SK-N-SH (cell line): ENCODE measurements at regions not wholly inside any gene's neighbourhood (a gene's known extent, or its start where the extent isn't known, plus 50 kb on each side); places are given as distances from the start of the nearest gene placed in this dataset.

Experiments used
- CTCF ChIA-PET: fragments of 300-600, 350-600 bp; formaldehyde crosslinking; extraction: SDS; loops from one replicate; lab custom pipeline; 2021; lab: Yijun Ruan, JAX
- POLR2A ChIA-PET: fragments of 350-600 bp; sonication (Branson Sonifier 250); formaldehyde crosslinking; extraction: SDS; loops from one replicate; lab custom pipeline; 2020; ENCODE audit warnings: antibody characterized with exemption, inconsistent platforms; lab: Yijun Ruan, JAX
- DNase-seq: peaks from one replicate; pipeline ENCODE4 v3.0.0; 2012
- H2AFZ ChIP-seq: fragments of 200-600 bp; sonication (generic); 2 replicates; pipeline ENCODE4 v1.8.1; 2016; ENCODE audit warnings: antibody characterized with exemption, mild to moderate bottlenecking, low read depth
- H3F3A ChIP-seq: fragments of 200-600 bp; sonication (generic); replicated peaks from 2 replicates; pipeline ENCODE3; 2016; ENCODE audit warnings: antibody characterized with exemption, mild to moderate bottlenecking; ENCODE audit not compliant: insufficient read depth
- H3K27ac ChIP-seq, 2 experiments: fragments of 200-500 bp in 1 of 2; fragments of 200-600 bp in 1 of 2; sonication (Bioruptor generic) in 1 of 2; sonication (generic), shearing (Covaris generic) in 1 of 2; 2 replicates each; pipeline versions ENCODE4 v1.5.1 to v1.6.1; 2014 to 2016; ENCODE audit warnings: low read depth in 2 of 2, inconsistent platforms in 1 of 2, low read length in 1 of 2, mild to moderate bottlenecking in 1 of 2, mixed read lengths in 1 of 2
- H3K27me3 ChIP-seq: fragments of 200-600 bp; sonication (generic), shearing (Covaris generic); 2 replicates; pipeline ENCODE4 v1.6.1; 2016; ENCODE audit warnings: mixed run types; ENCODE audit not compliant: insufficient read depth
- H3K36me3 ChIP-seq, 2 experiments: fragments of 200-500 bp in 1 of 2; fragments of 200-600 bp in 1 of 2; sonication (Bioruptor generic) in 1 of 2; sonication (generic) in 1 of 2; replicated peaks in 1 of 2; 2 replicates each; pipeline versions ENCODE3 to v1.5.1; 2014 to 2016; ENCODE audit warnings: low read length in 1 of 2, mild to moderate bottlenecking in 1 of 2; ENCODE audit not compliant: insufficient read depth in 2 of 2, control insufficient read depth in 1 of 2
- H3K4me1 ChIP-seq, 2 experiments: fragments of 200-500 bp in 1 of 2; fragments of 200-600 bp in 1 of 2; sonication (Bioruptor generic) in 1 of 2; sonication (generic), shearing (Covaris generic) in 1 of 2; 2 replicates each; pipeline versions ENCODE4 v1.5.1 to v1.6.1; 2014 to 2016; ENCODE audit warnings: low read depth in 1 of 2, low read length in 1 of 2, mixed run types in 1 of 2; ENCODE audit not compliant: insufficient read depth in 2 of 2, control insufficient read depth in 1 of 2
- H3K4me2 ChIP-seq: fragments of 200-600 bp; sonication (generic), shearing (Covaris generic); 2 replicates; pipeline ENCODE4 v1.6.1; 2017; ENCODE audit warnings: mixed run types
- H3K4me3 ChIP-seq, 2 experiments: fragments of 200-500 bp in 1 of 2; fragments of 200-600 bp in 1 of 2; sonication (Bioruptor generic) in 1 of 2; sonication (generic), shearing (Covaris generic) in 1 of 2; 2 replicates each; pipeline versions ENCODE4 v1.5.1 to v1.8.1; 2014 to 2016; ENCODE audit warnings: low read depth in 2 of 2, inconsistent platforms in 1 of 2, low read length in 1 of 2, mild to moderate bottlenecking in 1 of 2, mixed read lengths in 1 of 2, moderate library complexity in 1 of 2
- H3K79me2 ChIP-seq: fragments of 200-600 bp; sonication (generic); 2 replicates; pipeline ENCODE4 v1.8.1; 2017; ENCODE audit warnings: mild to moderate bottlenecking; ENCODE audit not compliant: insufficient read depth
- H3K9ac ChIP-seq: fragments of 200-600 bp; sonication (generic); 2 replicates; pipeline ENCODE4 v1.6.1; 2017; ENCODE audit warnings: mixed run types
- H3K9me2 ChIP-seq: fragments of 200-600 bp; sonication (generic); 2 replicates; pipeline ENCODE4 v1.6.1; 2017; ENCODE audit warnings: mixed run types
- H3K9me3 ChIP-seq: fragments of 200-600 bp; sonication (generic); 2 replicates; pipeline ENCODE4 v1.6.1; 2017; ENCODE audit warnings: mixed run types, mild to moderate bottlenecking, moderate library complexity
- H4K20me1 ChIP-seq: fragments of 200-600 bp; sonication (generic); 2 replicates; pipeline ENCODE4 v1.6.1; 2017; ENCODE audit warnings: mild to moderate bottlenecking, mixed run types; ENCODE audit not compliant: insufficient read depth
- CTCF ChIP-seq: fragments of 200-600 bp; sonication (generic); IDR thresholded peaks from 2 replicates; pipeline ENCODE4 v1.6.1; 2017; ENCODE audit warnings: antibody characterized with exemption, mild to moderate bottlenecking, moderate library complexity
- ELF1 ChIP-seq: IDR thresholded peaks from 2 replicates; pipeline ENCODE4 v1.4.0; 2012
- EP300 ChIP-seq, 2 experiments: IDR thresholded peaks; 2 replicates each; pipeline versions ENCODE4 v1.4.0 to v1.6.1; 2012; ENCODE audit warnings: borderline replicate concordance in 1 of 2, low read depth in 1 of 2, low read length in 1 of 2
- EZH2phosphoT487 ChIP-seq: fragments of 200-600 bp; sonication (generic); IDR thresholded peaks from 2 replicates; pipeline ENCODE4 v1.6.1; 2017; ENCODE audit warnings: low read depth, mixed run types, mild to moderate bottlenecking, antibody characterized with exemption, moderate library complexity, borderline replicate concordance
- FOSL2 ChIP-seq: IDR thresholded peaks from 2 replicates; pipeline ENCODE4 v1.4.0; 2012; ENCODE audit warnings: low read depth, mild to moderate bottlenecking, moderate library complexity, borderline replicate concordance
- FOXM1 ChIP-seq: IDR thresholded peaks from 2 replicates; pipeline ENCODE4 v1.4.0; 2012; ENCODE audit warnings: low read depth, mild to moderate bottlenecking
- IRF3 ChIP-seq: fragments of 150-350 bp; IDR thresholded peaks from 2 replicates; pipeline ENCODE4 v1.6.1; 2016; ENCODE audit warnings: mild to moderate bottlenecking, low read depth, low read length
- MXI1 ChIP-seq: IDR thresholded peaks from 2 replicates; pipeline ENCODE4 v1.6.1; 2012; ENCODE audit warnings: mild to moderate bottlenecking, low read depth, low read length, improper control_type of control experiment
- NRF1 ChIP-seq: IDR thresholded peaks from 2 replicates; pipeline ENCODE4 v1.6.1; 2012; ENCODE audit warnings: low read depth, mild to moderate bottlenecking, low read length
- POLR2AphosphoS5 ChIP-seq: IDR thresholded peaks from 2 replicates; pipeline ENCODE4 v1.6.1; 2012; ENCODE audit warnings: low read depth, low read length
- REST ChIP-seq: IDR thresholded peaks from 2 replicates; pipeline ENCODE4 v1.6.1; 2012; ENCODE audit warnings: mild to moderate bottlenecking, low read depth, low read length, moderate library complexity
- RFX5 ChIP-seq: IDR thresholded peaks from 2 replicates; pipeline ENCODE4 v1.6.1; 2012; ENCODE audit warnings: mild to moderate bottlenecking, improper control_type of control experiment, low read length
- RXRA ChIP-seq: IDR thresholded peaks from 2 replicates; pipeline ENCODE4 v1.4.0; 2012; ENCODE audit warnings: low read depth, mild to moderate bottlenecking, borderline replicate concordance
- SMC3 ChIP-seq: IDR thresholded peaks from 2 replicates; pipeline ENCODE4 v1.6.1; 2012; ENCODE audit warnings: low read depth, low read length, improper control_type of control experiment
- TAF1 ChIP-seq: IDR thresholded peaks from 2 replicates; pipeline ENCODE4 v1.6.1; 2012; ENCODE audit warnings: low read depth, mild to moderate bottlenecking, low read length, moderate library complexity, borderline replicate concordance
- TCF12 ChIP-seq: IDR thresholded peaks from 2 replicates; pipeline ENCODE4 v1.4.0; 2012
- YY1 ChIP-seq: IDR thresholded peaks from 2 replicates; pipeline ENCODE4 v1.4.0; 2012; ENCODE audit warnings: low read depth, mild to moderate bottlenecking
- ZBTB33 ChIP-seq: IDR thresholded peaks from 2 replicates; pipeline ENCODE4 v1.4.0; 2012; ENCODE audit warnings: low read depth, borderline replicate concordance
- WGBS: methylation state at CpG from one replicate; pipeline ENCODE4 v1.1.6; 2017; ENCODE audit warnings: low lambda C conversion rate; 5-methylcytosine and 5-hydroxymethylcytosine counted together
- TF ChIP-seq, protein P1 (sequence below): fragments of 150-350 bp; IDR thresholded peaks from 2 replicates; pipeline ENCODE4 v1.6.1; 2017; ENCODE audit warnings: antibody characterized with exemption, low read length, low read depth, borderline replicate concordance

DNA sequence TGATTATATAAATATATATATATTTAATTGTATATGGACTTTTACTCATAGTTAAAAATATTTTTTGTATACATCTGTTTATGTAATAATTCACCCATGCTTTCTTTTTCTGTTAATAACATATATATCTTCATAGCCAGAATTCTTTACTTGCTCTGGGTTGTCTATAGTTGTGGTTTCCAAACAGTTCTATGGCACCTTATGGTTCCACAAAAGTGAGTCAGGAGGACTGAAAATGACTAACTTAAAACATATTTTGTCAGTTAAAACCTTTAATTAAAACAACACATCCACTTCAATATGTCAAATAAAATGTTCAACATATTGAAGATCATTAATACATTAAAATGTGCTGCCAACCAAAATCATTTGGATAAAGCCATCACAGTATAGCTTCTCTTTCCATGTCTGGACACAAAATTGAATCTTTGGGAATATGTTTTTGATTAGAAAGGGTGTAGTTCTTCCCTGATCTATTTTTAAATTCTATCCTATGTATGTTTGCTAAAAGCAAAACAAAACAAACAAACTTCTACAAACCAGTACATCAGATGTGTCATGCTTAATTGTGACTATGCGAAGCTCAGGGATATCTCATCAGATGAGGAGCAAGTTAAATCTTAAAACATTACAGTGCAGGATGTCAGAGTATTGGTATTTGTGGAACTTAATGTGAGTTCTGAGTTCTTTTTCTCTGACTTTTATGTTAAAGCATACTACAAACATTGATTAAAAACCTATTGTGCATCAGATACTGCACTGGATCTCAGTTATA is 1488.4 kb upstream of the TENM4 start:
- POLR2A ChIA-PET: no interaction called here
- no peak overlapping the region for H3K4me3 ChIP-seq
- H3K79me2 ChIP-seq: no peaks in the 10 kb centered on the region
- CTCF ChIA-PET: interaction anchor here (1.1 kb wide), 1 partner anchor 9 kb away, joined by 4 read pairs; no protein-coding TSS in a partner anchor
- H3K27me3 ChIP-seq: no peaks in the 10 kb centered on the region
- H2AFZ ChIP-seq: no peak overlapping the region
- H4K20me1 ChIP-seq: no peaks in the 10 kb centered on the region
- no peak for TF ChIP-seq RFX5
- no peak for TF ChIP-seq NRF1
- TF ChIP-seq REST: no peak
- no peak for TF ChIP-seq FOSL2
- no peak for TF ChIP-seq POLR2AphosphoS5
- no peak for TF ChIP-seq RXRA
- no peak for TF ChIP-seq YY1
- TF ChIP-seq TAF1: no peak
- no peak for TF ChIP-seq FOXM1
- TF ChIP-seq ZBTB33: no peak
- no peak for TF ChIP-seq EP300 (IDR thresholded peaks at IDR 0.05; ENCODE audit: borderline replicate concordance in 1 of 2, low read depth in 1 of 2, low read length in 1 of 2)
- no peak for TF ChIP-seq TCF12
- TF ChIP-seq CTCF: no peak
- TF ChIP-seq, protein P1, sequence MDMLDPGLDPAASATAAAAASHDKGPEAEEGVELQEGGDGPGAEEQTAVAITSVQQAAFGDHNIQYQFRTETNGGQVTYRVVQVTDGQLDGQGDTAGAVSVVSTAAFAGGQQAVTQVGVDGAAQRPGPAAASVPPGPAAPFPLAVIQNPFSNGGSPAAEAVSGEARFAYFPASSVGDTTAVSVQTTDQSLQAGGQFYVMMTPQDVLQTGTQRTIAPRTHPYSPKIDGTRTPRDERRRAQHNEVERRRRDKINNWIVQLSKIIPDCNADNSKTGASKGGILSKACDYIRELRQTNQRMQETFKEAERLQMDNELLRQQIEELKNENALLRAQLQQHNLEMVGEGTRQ: no peak
- TF ChIP-seq IRF3: no peak
- TF ChIP-seq MXI1: no peak
- no peak for TF ChIP-seq EZH2phosphoT487
- no peak for TF ChIP-seq SMC3
- TF ChIP-seq ELF1: no peak
- WGBS: 56% methylated on average over 1 of the region's 1 CpG
- no peaks in the 10 kb centered on the region for H3K9me2 ChIP-seq
- no peak overlapping the region for H3K4me2 ChIP-seq
- no peak overlapping the region for H3K9ac ChIP-seq
- no peaks in the 10 kb centered on the region for H3F3A ChIP-seq
- no peaks in the 10 kb centered on the region for H3K36me3 ChIP-seq
- no peaks in the 10 kb centered on the region for H3K4me1 ChIP-seq
- no peak overlapping the region for H3K27ac ChIP-seq
- no peaks in the 10 kb centered on the region for H3K9me3 ChIP-seq
- no peak for DNase-seq
